DMS79 treated with DMSO at 0.1 percent for 48 hours (cell line): ENCODE measurements at regions not wholly inside any gene's neighbourhood (a gene's known extent, or its start where the extent isn't known, plus 50 kb on each side); places are given as distances from the start of the nearest gene placed in this dataset.

Experiments
- DNase-seq: peaks from one replicate; lab custom pipeline; 2025; lab: John Stamatoyannopoulos, UW

- no peak for DNase-seq
These were observed 51.7 kb upstream of the TBX18 start for GRCh38 chr6:84815896-84816735.
